Tibial nerve (tissue), 4 donors: ENCODE measurements at regions not wholly inside any gene's neighbourhood (a gene's known extent, or its start where the extent isn't known, plus 50 kb on each side); places are given as distances from the start of the nearest gene placed in this dataset.

ENCODE experiments used
- EP300 ChIP-seq, 2 donors: sonication (generic); formaldehyde crosslinking; IDR thresholded peaks; one replicate each; pipeline ENCODE4 v1.6.1; 2017; ENCODE audit warnings: antibody characterized with exemption in 2 of 2, mild to moderate bottlenecking in 1 of 2
- POLR2A ChIP-seq, 2 donors: fragments of 450-650 bp; IDR thresholded peaks; one replicate each; pipeline ENCODE4 v1.6.1; 2017; ENCODE audit warnings: antibody characterized with exemption in 2 of 2, mild to moderate bottlenecking in 2 of 2, moderate library complexity in 2 of 2
- TF ChIP-seq, protein P1 (sequence below), 5 experiments: fragments of 200-600 bp in 3 of 5; fragments of 450-650 bp in 2 of 5; sonication (generic) in 3 of 5; IDR thresholded peaks; one replicate each; pipeline ENCODE4 v1.5.1; 2016 to 2019; ENCODE audit warnings: antibody characterized with exemption in 5 of 5, mild to moderate bottlenecking in 3 of 5, moderate library complexity in 2 of 5

DNA sequence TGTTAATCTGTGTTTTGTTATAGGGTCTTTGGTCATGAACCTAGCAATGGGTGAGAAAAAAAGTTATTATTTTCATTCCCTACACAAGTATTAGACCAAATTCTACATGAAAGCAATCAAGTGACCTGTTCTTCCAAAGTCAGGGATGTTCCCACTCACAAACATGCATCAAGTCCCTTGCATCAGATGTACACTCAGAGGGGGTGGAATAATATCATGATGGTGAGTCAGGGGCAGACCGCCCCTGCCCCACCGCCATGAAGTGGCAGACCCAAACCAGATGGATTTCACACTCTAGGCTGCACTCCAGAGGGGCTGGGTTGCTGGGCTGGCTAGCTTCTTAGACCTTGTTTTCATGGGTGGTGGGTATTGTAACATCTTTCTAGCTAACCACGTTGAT lies 91.4 kb downstream of the ACAA2 start:
- no peak for TF ChIP-seq POLR2A (IDR thresholded peaks at IDR 0.05)
- TF ChIP-seq, protein P1, sequence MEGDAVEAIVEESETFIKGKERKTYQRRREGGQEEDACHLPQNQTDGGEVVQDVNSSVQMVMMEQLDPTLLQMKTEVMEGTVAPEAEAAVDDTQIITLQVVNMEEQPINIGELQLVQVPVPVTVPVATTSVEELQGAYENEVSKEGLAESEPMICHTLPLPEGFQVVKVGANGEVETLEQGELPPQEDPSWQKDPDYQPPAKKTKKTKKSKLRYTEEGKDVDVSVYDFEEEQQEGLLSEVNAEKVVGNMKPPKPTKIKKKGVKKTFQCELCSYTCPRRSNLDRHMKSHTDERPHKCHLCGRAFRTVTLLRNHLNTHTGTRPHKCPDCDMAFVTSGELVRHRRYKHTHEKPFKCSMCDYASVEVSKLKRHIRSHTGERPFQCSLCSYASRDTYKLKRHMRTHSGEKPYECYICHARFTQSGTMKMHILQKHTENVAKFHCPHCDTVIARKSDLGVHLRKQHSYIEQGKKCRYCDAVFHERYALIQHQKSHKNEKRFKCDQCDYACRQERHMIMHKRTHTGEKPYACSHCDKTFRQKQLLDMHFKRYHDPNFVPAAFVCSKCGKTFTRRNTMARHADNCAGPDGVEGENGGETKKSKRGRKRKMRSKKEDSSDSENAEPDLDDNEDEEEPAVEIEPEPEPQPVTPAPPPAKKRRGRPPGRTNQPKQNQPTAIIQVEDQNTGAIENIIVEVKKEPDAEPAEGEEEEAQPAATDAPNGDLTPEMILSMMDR (IDR thresholded peaks at IDR 0.05): no peak
- no peak for TF ChIP-seq EP300 (IDR thresholded peaks at IDR 0.05)
